NCI-H1417 (cell line): ENCODE measurements at regions not wholly inside any gene's neighbourhood (a gene's known extent, or its start where the extent isn't known, plus 50 kb on each side); places are given as distances from the start of the nearest gene placed in this dataset.
"Not testable (repeated sequence)": the region's sequence is repeated elsewhere in the genome, so short reads cannot be mapped to it uniquely, and the experiment has no call there.

Source experiments
- DNase-seq, 3 experiments: peaks; one replicate each; lab custom pipeline; 2025; lab: John Stamatoyannopoulos, UW

DNA sequence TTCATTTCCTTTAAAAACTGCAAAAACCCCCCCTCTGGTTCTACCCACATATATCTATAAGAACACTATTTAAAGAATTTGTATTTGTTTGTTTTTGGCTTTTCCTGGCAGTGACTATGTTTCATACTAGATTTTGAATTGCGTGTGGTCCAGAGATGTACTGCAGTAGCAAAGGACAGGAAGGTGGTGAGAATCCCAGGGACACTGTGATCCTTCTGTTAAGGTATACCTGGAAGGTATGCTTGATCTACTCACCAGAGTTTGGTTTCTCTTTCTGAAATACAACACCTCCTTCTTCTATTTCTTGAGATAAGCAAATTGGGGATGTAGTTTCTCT lies 129.6 kb upstream of the RASGEF1B start:
- DNase-seq: no peak

- no peak for DNase-seq
Measured at GRCh38 chr4:81600520-81601357, 129.0 kb upstream of the RASGEF1B start.

DNA sequence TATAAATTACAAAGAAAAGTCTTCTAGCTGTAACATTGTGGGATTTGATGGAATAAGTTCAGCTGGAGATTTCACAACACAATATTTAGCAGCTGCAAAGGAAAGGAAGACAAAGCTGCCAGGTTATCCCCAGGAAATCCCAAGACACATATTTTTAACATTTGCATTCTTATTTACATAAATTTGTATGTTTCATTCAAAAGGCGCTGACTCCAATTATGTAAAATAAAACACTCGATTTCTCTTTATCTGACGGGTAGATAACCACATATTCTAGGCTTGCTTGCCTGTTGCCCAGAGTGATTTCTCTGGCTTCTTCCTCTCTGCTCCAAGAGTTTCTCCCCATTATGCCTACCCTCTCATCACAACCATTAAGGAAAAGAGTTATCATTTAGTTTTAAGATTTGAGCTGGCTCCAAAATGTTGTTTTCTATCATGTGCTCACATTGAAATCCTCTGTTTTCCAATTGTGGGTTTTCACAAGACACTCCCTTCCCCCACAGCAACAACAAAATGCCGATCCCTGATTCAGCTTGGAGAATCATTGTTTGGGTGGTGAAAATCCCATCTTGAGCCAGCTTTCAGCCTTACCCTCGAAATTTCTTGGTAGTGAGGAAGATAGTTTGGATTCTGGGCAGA lies 128.2 kb upstream of the RASGEF1B start:
- DNase-seq: no peak

GRCh38 chr4:81595798-81596610 lies 124.3 kb upstream of the RASGEF1B start:
- no peak for DNase-seq

GRCh38 chr4:81595287-81595686 lies 123.6 kb upstream of the RASGEF1B start:
- DNase-seq: no peak

DNA sequence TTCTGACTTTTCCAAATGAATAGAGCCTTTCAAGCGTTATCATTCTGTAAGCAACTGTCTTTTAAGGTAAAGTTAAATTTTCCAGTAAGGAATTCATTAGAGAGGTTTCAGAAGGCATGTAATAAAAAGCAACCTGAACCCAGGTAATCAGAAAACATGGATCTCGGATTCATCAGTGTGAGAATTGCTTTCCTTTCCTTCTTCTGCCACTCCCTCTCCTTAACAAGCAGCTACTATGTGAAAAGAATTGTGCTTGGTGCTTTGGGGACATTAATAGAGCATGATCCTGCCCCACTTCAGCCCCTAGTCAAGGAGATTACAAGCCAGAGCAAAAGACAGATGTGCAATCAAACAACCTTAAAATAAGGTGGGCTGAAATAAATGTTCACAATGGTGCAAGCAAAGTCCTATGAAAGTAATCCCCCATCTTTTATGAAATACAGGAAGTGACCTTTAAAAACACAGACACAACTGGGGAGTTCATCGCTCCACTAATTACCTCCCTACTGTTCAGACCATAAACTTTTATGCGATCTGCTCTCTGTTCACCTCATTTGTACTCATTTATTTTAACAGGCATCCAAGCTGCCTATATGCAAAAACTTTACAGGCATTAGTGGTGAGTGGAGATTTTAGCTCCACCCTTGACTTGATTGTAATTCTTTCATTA lies 122.9 kb upstream of the RASGEF1B start:
- DNase-seq: no peak

GRCh38 chr4:81592701-81593100 lies 121.0 kb upstream of the RASGEF1B start:
- no peak for DNase-seq

DNA sequence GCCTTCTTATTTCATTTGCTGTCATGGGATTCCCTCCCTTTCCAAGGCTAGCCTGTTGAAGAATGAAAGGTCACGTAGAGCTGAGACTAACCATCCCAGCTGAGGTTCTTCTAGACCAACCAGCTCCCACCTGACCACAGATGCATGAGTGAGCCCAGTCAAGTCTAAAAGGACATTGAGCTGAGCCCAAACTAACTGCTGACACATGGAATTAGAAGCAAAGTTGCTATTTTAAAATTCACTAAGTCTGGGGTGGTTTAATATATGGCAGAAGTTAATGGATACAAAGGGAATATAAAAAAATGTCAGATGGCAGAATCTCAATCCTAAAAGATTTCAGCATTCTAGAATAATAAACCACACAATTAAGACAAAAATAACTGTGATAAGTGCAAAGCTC lies 118.9 kb upstream of the RASGEF1B start:
- no peak for DNase-seq

- DNase-seq: no peak
Measured at GRCh38 chr4:81589262-81589661, 117.6 kb upstream of the RASGEF1B start.

GRCh38 chr4:81586706-81587105 lies 115.0 kb upstream of the RASGEF1B start:
- DNase-seq: no peak

DNA sequence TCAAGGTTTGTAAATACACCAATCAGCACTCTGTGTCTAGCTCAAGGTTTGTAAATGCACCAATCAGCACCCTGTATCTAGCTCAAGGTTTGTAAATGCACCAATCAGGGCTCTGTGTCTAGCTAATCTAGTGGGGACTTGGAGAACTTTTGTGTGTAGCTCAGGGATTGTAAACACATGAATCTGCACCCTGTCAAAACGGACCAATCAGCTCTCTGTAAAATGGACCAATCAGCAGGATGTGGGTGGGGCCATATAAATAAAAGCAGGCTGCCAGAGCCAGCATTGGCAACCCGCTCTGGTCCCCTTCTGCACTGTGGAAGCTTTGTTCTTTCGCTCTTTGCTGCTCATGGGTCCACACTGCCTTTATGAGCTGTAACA lies 109.3 kb upstream of the RASGEF1B start:
- not testable (repeated sequence) for DNase-seq

DNA sequence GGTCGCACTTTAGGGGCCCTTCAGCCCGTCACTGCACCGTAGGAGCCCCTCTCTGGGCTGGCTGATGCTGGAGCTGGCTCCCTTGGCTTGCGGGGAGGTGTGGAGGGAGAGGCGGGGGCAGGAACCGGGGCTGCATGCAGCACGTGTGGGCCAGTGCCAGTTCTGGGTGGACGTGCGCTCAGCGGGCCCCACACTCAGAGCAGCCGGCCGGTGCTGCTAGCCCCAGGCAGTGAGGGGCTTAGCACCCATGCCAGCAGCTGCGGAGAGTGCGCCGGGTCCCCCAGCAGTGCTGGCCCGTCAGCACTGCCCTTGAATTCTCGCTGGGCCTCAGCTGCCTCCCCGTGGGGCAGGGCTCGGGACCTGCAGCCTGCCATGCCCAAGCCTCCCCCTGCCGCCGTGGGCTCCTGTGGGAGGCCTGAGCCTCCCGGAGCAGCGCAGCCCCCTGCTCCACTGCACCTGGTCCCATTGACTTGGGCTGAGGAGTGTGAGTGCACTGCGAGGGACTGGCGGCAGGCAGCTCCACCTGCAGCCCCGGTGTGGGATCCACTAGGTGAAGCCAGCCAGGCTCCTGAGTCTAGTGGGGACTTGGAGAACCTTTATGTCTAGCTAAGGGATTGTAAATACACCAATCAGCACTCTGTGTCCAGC lies 108.8 kb upstream of the RASGEF1B start:
- DNase-seq: no peak

- DNase-seq: no peak
Measured at GRCh38 chr4:81577392-81577791, 105.7 kb upstream of the RASGEF1B start.

DNA sequence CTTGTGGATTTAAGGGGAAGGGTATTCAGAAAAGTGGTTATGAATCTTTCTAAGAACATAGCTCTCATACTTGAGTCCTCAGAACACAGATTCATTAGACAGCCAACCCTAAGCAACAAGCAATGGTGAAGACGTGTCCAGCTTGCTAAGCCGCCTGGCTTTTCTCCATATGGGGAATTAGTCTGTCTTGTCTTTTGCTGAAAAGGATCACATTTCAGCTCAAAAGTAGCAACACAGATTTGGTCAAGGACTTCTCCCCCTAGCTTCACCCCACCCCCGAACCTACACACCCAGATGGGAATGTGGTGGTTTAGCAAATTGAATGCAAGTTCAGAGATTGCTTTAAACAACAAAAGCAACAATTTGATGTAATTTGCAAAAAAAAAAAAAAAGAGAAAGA lies 103.3 kb upstream of the RASGEF1B start:
- no peak for DNase-seq

- DNase-seq: no peak
Measured at GRCh38 chr4:81573840-81574239, 102.1 kb upstream of the RASGEF1B start.

GRCh38 chr4:81572402-81572801 lies 100.7 kb upstream of the RASGEF1B start:
- DNase-seq: no peak

DNA sequence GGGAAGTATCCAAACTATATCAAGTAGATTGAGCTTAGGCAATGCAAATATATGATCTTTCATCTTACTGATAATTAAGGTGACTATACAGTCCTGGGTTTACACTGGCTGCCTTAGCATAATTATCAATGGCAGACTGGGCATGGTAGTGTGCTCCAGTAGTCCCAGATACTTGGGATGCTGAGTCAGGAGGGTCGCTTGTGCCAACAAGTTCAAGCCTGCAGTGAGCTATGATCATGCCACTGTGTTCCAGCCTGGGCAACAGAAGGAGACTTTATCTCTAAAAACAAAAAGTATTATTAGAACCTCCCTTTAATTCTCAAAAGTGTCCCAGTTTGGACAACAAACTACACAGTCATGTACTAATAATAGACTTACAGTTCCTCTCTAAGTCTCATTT lies 99.4 kb upstream of the RASGEF1B start:
- no peak for DNase-seq

- DNase-seq: no peak
Measured at GRCh38 chr4:81566161-81566591, 94.5 kb upstream of the RASGEF1B start.

DNA sequence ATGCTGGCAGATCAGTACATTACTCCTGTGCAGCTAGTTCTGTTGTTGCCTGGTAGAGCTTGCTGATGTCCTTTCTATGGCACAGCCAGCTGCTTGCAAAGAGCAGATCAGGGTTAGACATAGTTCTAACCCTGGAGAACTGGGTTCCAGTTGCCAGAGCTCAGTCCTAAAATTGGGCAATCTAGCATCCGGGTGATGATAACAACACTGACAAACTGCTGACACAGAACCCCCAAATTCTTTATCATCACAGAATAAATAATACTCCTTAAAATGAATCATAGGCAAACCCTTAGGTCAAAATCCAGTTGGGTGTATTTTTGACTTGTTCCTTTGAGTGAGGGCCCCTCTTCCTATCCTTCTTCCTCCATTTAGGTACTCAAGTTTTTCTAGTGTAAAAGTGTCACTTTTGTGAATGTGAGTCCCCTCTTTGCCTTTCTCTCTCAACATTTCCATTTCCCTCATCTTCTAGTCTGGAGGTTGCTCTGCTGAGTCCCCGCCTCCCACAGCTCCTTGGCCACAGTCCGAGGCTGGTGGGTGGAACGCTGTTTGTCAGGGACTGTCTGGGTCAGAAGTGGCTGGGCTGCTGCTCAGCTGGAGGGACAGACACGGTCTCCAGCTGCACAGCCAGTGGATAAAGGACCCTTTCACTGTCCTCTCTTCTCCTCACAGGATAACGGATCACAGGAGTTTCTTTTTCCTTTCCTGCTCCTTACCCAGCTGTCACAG lies 93.6 kb upstream of the RASGEF1B start:
- DNase-seq: no peak

DNA sequence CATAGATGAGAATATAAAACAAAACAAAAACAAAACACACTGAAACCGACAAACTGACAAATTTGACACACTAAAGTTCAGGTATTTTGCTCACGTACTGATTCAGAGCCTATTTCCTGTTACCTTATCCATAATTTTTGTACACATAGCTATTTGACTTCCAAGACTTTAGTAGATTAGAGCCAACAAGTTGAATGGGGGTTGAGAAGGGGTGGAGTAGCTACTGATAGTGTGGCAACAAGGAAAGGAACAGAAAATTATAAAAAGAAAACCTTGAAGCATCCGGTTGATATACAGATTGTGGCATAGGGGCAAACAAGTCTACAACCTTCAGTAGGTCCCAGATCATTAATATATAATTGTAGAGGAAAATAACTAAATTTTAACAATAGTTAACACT lies 92.3 kb upstream of the RASGEF1B start:
- DNase-seq: no peak

GRCh38 chr4:81562093-81562492 lies 90.4 kb upstream of the RASGEF1B start:
- DNase-seq: no peak
